NCI-H2227 treated with DMSO at 0.1 percent for 48 hours (cell line): ENCODE measurements at regions not wholly inside any gene's neighbourhood (a gene's known extent, or its start where the extent isn't known, plus 50 kb on each side); places are given as distances from the start of the nearest gene placed in this dataset.
A peak's percentile ranks its signal among the peaks of the same experiment; 100 is the strongest.
"Not testable (repeated sequence)": the region's sequence is repeated elsewhere in the genome, so short reads cannot be mapped to it uniquely, and the experiment has no call there.

Experiments used
- DNase-seq: peaks from one replicate; lab custom pipeline; 2025; lab: John Stamatoyannopoulos, UW

GRCh38 chr18:39450958-39451357 lies 1885.4 kb upstream of the CELF4 start:
- DNase-seq, result no peak

- no peak for DNase-seq
Observed at GRCh38 chr18:39449566-39449965, 1884.0 kb upstream of the CELF4 start.

GRCh38 chr18:39448942-39449341 lies 1883.3 kb upstream of the CELF4 start:
- no peak for DNase-seq

GRCh38 chr18:39444957-39445356 lies 1879.4 kb upstream of the CELF4 start:
- DNase-seq, result not testable (repeated sequence)

- DNase-seq, result no peak
Observed at GRCh38 chr18:39441648-39442047, 1876.0 kb upstream of the CELF4 start.

- no peak for DNase-seq
Observed at GRCh38 chr18:39435996-39436395, 1870.4 kb upstream of the CELF4 start.

GRCh38 chr18:39435209-39435608 lies 1869.6 kb upstream of the CELF4 start:
- DNase-seq, result no peak

- no peak for DNase-seq
Observed at GRCh38 chr18:39434223-39434920, 1868.8 kb upstream of the CELF4 start.

GRCh38 chr18:39425172-39425850 lies 1859.7 kb upstream of the CELF4 start:
- DNase-seq, result no peak

GRCh38 chr18:39424261-39424660 lies 1858.7 kb upstream of the CELF4 start:
- no peak for DNase-seq

- no peak for DNase-seq
Observed at GRCh38 chr18:39421276-39421675, 1855.7 kb upstream of the CELF4 start.

- no peak for DNase-seq
Observed at GRCh38 chr18:39419315-39419714, 1853.7 kb upstream of the CELF4 start.

GRCh38 chr18:39415471-39415870 lies 1849.9 kb upstream of the CELF4 start:
- DNase-seq, result no peak

GRCh38 chr18:39414009-39414700 lies 1848.6 kb upstream of the CELF4 start:
- DNase-seq, result no peak

- no peak for DNase-seq
Observed at GRCh38 chr18:39406941-39407340, 1841.3 kb upstream of the CELF4 start.

GRCh38 chr18:39403121-39403520 lies 1837.5 kb upstream of the CELF4 start:
- DNase-seq, result no peak

- DNase-seq, result no peak
Observed at GRCh38 chr18:39399662-39400061, 1834.1 kb upstream of the CELF4 start.

- no peak for DNase-seq
Observed at GRCh38 chr18:39396168-39396567, 1830.6 kb upstream of the CELF4 start.

GRCh38 chr18:39389800-39390379 lies 1824.3 kb upstream of the CELF4 start:
- no peak for DNase-seq

- DNase-seq, result peak; percentile 42
Observed at GRCh38 chr18:39380866-39381265, 1815.3 kb upstream of the CELF4 start.

GRCh38 chr18:39380186-39380725 lies 1814.7 kb upstream of the CELF4 start:
- peak; percentile 36 for DNase-seq

GRCh38 chr18:39375066-39375465 lies 1809.5 kb upstream of the CELF4 start:
- DNase-seq, result no peak
